Tibial nerve (tissue), 4 donors: ENCODE measurements at regions not wholly inside any gene's neighbourhood (a gene's known extent, or its start where the extent isn't known, plus 50 kb on each side); places are given as distances from the start of the nearest gene placed in this dataset.
A peak's percentile ranks its signal among the peaks of the same experiment; 100 is the strongest.

Experiments used
- DNase-seq, 2 donors: peaks; one replicate each; pipeline ENCODE4 v3.0.0-alpha.2; 2019; ENCODE audit warnings: low spot score in 2 of 2
- H3K27ac ChIP-seq, 4 donors: fragments of 200-600 bp; sonication (generic) in 3 of 4; one replicate each; pipeline ENCODE4 v1.5.1; 2017 to 2019; ENCODE audit warnings: mild to moderate bottlenecking in 1 of 4
- H3K27me3 ChIP-seq, 2 donors: fragments of 200-600 bp; sonication (generic) in 1 of 2; one replicate each; pipeline versions ENCODE4 v1.5.1 to v1.6.0; 2017 to 2019
- H3K36me3 ChIP-seq, 3 donors: fragments of 200-600 bp; sonication (generic); one replicate each; pipeline ENCODE4 v1.5.1; 2018 to 2019
- H3K4me1 ChIP-seq, 4 donors: fragments of 200-600 bp; sonication (generic) in 3 of 4; one replicate each; pipeline ENCODE4 v1.5.1; 2017 to 2019
- H3K4me3 ChIP-seq, 4 donors: fragments of 200-600 bp; sonication (generic) in 3 of 4; one replicate each; pipeline ENCODE4 v1.5.1; 2017 to 2019; ENCODE audit warnings: mild to moderate bottlenecking in 1 of 4, moderate library complexity in 1 of 4
- H3K9me3 ChIP-seq, 4 donors: fragments of 200-600 bp; sonication (generic) in 3 of 4; one replicate each; pipeline ENCODE4 v1.5.1; 2017 to 2019
- EP300 ChIP-seq, 2 donors: sonication (generic); formaldehyde crosslinking; IDR thresholded peaks; one replicate each; pipeline ENCODE4 v1.6.1; 2017; ENCODE audit warnings: antibody characterized with exemption in 2 of 2, mild to moderate bottlenecking in 1 of 2
- POLR2A ChIP-seq, 2 donors: fragments of 450-650 bp; IDR thresholded peaks; one replicate each; pipeline ENCODE4 v1.6.1; 2017; ENCODE audit warnings: antibody characterized with exemption in 2 of 2, mild to moderate bottlenecking in 2 of 2, moderate library complexity in 2 of 2
- WGBS, 2 donors: methylation state at CpG; one replicate each; pipeline ENCODE4 v1.1.5; 2018; 5-methylcytosine and 5-hydroxymethylcytosine counted together
- TF ChIP-seq, protein P1 (sequence below), 5 experiments: fragments of 200-600 bp in 3 of 5; fragments of 450-650 bp in 2 of 5; sonication (generic) in 3 of 5; IDR thresholded peaks; one replicate each; pipeline ENCODE4 v1.5.1; 2016 to 2019; ENCODE audit warnings: antibody characterized with exemption in 5 of 5, mild to moderate bottlenecking in 3 of 5, moderate library complexity in 2 of 5

DNA sequence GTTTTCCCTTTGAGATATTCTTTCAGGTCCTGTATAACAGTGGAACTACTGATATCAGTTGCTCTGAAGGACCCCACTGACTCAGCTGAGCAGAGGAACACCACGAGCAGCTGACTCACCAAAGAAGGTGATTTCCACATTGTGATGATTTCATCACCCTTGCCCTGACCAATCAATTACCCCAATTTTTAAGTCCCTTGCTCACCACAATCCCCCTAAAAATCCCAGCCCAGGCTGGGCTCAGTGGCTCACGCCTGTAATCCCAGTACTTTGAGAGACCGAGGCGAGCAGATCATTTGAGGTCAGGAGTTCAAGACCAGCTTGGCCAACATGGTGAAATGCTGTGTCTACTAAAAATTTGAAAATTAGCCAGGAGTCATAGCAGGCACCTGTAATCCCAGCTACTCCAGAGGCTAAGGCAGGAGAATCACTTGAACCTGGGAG is 125.3 kb upstream of the ABCA1 start:
- no peaks in the 10 kb centered on the region for H3K27me3 ChIP-seq
- H3K9me3 ChIP-seq, result no peaks in the 10 kb centered on the region
- TF ChIP-seq, protein P1, sequence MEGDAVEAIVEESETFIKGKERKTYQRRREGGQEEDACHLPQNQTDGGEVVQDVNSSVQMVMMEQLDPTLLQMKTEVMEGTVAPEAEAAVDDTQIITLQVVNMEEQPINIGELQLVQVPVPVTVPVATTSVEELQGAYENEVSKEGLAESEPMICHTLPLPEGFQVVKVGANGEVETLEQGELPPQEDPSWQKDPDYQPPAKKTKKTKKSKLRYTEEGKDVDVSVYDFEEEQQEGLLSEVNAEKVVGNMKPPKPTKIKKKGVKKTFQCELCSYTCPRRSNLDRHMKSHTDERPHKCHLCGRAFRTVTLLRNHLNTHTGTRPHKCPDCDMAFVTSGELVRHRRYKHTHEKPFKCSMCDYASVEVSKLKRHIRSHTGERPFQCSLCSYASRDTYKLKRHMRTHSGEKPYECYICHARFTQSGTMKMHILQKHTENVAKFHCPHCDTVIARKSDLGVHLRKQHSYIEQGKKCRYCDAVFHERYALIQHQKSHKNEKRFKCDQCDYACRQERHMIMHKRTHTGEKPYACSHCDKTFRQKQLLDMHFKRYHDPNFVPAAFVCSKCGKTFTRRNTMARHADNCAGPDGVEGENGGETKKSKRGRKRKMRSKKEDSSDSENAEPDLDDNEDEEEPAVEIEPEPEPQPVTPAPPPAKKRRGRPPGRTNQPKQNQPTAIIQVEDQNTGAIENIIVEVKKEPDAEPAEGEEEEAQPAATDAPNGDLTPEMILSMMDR (IDR thresholded peaks at IDR 0.05), result no peak
- TF ChIP-seq EP300 (IDR thresholded peaks at IDR 0.05), result no peak
- TF ChIP-seq POLR2A (IDR thresholded peaks at IDR 0.05), result no peak
- H3K36me3 ChIP-seq, result no peaks in the 10 kb centered on the region
- H3K27ac ChIP-seq, result no peak overlapping the region
- H3K4me3 ChIP-seq, result no peak overlapping the region
- no peaks in the 10 kb centered on the region for H3K4me1 ChIP-seq
- WGBS, 2 donors, result 84 to 90% methylated on average over 4 of the region's 4 CpGs
- peak in 1 of 2 donors; percentile 16 for DNase-seq

GRCh38 chr9:105054491-105054890 is 126.5 kb upstream of the ABCA1 start:
- WGBS, 2 donors, result 69 to 70% methylated on average over 3 of the region's 3 CpGs
- no peaks in the 10 kb centered on the region for H3K36me3 ChIP-seq
- no peak overlapping the region for H3K27ac ChIP-seq
- H3K9me3 ChIP-seq, result no peaks in the 10 kb centered on the region
- no peak for DNase-seq
- H3K4me1 ChIP-seq, result no peaks in the 10 kb centered on the region
- TF ChIP-seq POLR2A (IDR thresholded peaks at IDR 0.05) (no peak), EP300 (IDR thresholded peaks at IDR 0.05) (no peak)
- TF ChIP-seq, protein P1 (IDR thresholded peaks at IDR 0.05), result no peak
- H3K27me3 ChIP-seq, result no peaks in the 10 kb centered on the region
- no peak overlapping the region for H3K4me3 ChIP-seq

- H3K27ac ChIP-seq, result no peak overlapping the region
- TF ChIP-seq, protein P1 (IDR thresholded peaks at IDR 0.05), result no peak
- TF ChIP-seq POLR2A (IDR thresholded peaks at IDR 0.05), result no peak
- no peak for TF ChIP-seq EP300 (IDR thresholded peaks at IDR 0.05)
- no peaks in the 10 kb centered on the region for H3K9me3 ChIP-seq
- H3K4me3 ChIP-seq, result no peak overlapping the region
- H3K27me3 ChIP-seq, result no peaks in the 10 kb centered on the region
- no peaks in the 10 kb centered on the region for H3K4me1 ChIP-seq
- DNase-seq, result no peak
- WGBS, 2 donors, result 73 to 79% methylated on average over 3 of the region's 3 CpGs
- H3K36me3 ChIP-seq, result no peaks in the 10 kb centered on the region
These were observed 128.0 kb upstream of the ABCA1 start for GRCh38 chr9:105055917-105056316.

- H3K27ac ChIP-seq, result no peak overlapping the region
- H3K9me3 ChIP-seq, result no peaks in the 10 kb centered on the region
- no peak overlapping the region for H3K4me3 ChIP-seq
- no peaks in the 10 kb centered on the region for H3K4me1 ChIP-seq
- TF ChIP-seq POLR2A (IDR thresholded peaks at IDR 0.05), result no peak
- no peak for TF ChIP-seq EP300 (IDR thresholded peaks at IDR 0.05)
- TF ChIP-seq, protein P1 (IDR thresholded peaks at IDR 0.05), result no peak
- no peaks in the 10 kb centered on the region for H3K36me3 ChIP-seq
- H3K27me3 ChIP-seq, result no peaks in the 10 kb centered on the region
- no peak for DNase-seq
- 75 to 85% methylated on average over 4 of the region's 4 CpGs for WGBS, 2 donors
These were observed 129.6 kb upstream of the ABCA1 start for GRCh38 chr9:105057551-105057950.

DNA sequence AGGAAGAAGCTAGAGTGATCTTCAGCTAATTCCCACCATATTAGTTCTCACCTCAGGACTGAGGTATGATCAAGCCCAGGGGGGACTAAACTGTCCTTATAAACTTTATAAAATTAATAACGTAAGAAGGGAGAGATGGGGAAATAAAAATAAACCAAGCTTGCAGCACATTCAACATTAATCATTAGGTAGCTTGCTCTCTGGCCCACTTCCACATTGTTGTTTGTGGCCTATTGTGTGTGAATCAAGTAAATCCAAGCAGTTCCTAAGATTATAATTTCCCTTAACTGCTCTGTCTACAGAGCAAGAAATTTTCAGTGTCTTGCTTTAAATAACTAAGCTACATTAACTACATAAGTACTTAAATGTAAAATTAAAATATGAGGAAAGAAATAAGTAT is 131.3 kb upstream of the ABCA1 start:
- H3K36me3 ChIP-seq, result no peaks in the 10 kb centered on the region
- TF ChIP-seq, protein P1 (IDR thresholded peaks at IDR 0.05), result no peak
- no peak for TF ChIP-seq POLR2A (IDR thresholded peaks at IDR 0.05)
- no peak for TF ChIP-seq EP300 (IDR thresholded peaks at IDR 0.05)
- no peaks in the 10 kb centered on the region for H3K27me3 ChIP-seq
- WGBS, 2 donors, result 56 to 68% methylated on average over 1 of the region's 1 CpG
- no peak overlapping the region for H3K4me3 ChIP-seq
- no peaks in the 10 kb centered on the region for H3K9me3 ChIP-seq
- no peak for DNase-seq
- peaks cover 2 to 12% (median 9%) of the 10 kb centered on the region in 4 donors for H3K4me1 ChIP-seq
- H3K27ac ChIP-seq, result no peak overlapping the region
